B cell (primary cell): ENCODE measurements at regions not wholly inside any gene's neighbourhood (a gene's known extent, or its start where the extent isn't known, plus 50 kb on each side); places are given as distances from the start of the nearest gene placed in this dataset.

Experiments used
- ATAC-seq: fragments of 200-7000 bp; cut with Tn5 transposase; one replicate; pipeline ENCODE4 v1.10.0; 2021; ENCODE audit warnings: low read depth, mild to moderate bottlenecking, moderate number of reproducible peaks, moderate library complexity
- CTCF ChIA-PET: fragments of 350-600 bp; sonication (Branson Sonifier 250); formaldehyde crosslinking; loops from one replicate; lab custom pipeline; 2021; ENCODE audit warnings: antibody characterized with exemption, inconsistent platforms; lab: Charles Lee
- POLR2A ChIA-PET: fragments of 350-600 bp; sonication (Branson Sonifier 250); formaldehyde crosslinking; loops from one replicate; lab custom pipeline; 2021; ENCODE audit warnings: antibody characterized with exemption; lab: Charles Lee
- DNase-seq: peaks from one replicate; pipeline ENCODE4 v3.0.0; 2013
- H2AFZ ChIP-seq: 2 replicates; pipeline ENCODE4 v1.6.1; 2012; ENCODE audit warnings: mild to moderate bottlenecking, low read depth, low read length; ENCODE audit not compliant: insufficient read depth, poor library complexity, severe bottlenecking
- H3K27ac ChIP-seq, 2 donors: 1 replicate in 1 of 2; 2 replicates in 1 of 2; pipeline ENCODE4 v1.5.1; 2012 to 2013; ENCODE audit warnings: low read length in 2 of 2, mild to moderate bottlenecking in 2 of 2, moderate library complexity in 1 of 2
- H3K27me3 ChIP-seq, 4 experiments: fragments of 200-600 bp in 1 of 4; sonication (generic) in 1 of 4; replicated peaks in 1 of 4; 1 replicate in 2 of 4; 2 replicates in 2 of 4; pipeline versions ENCODE4 v1.6.1 to v1.7.0; 2013 to 2016; ENCODE audit warnings: low read length in 3 of 4, mild to moderate bottlenecking in 2 of 4, mixed read lengths in 1 of 4, moderate library complexity in 1 of 4; ENCODE audit not compliant: insufficient read depth in 4 of 4, control insufficient read depth in 3 of 4; ENCODE audit errors: control extremely low read depth in 1 of 4
- H3K36me3 ChIP-seq, 2 experiments: replicated peaks in 1 of 2; 1 replicate in 1 of 2; 2 replicates in 1 of 2; pipeline versions ENCODE4 v1.6.1 to v1.7.1; 2013; ENCODE audit warnings: low read length in 1 of 2; ENCODE audit not compliant: insufficient read depth in 2 of 2, control insufficient read depth in 1 of 2; ENCODE audit errors: control extremely low read depth in 1 of 2, extremely low read depth in 1 of 2
- H3K4me1 ChIP-seq, 2 donors: fragments of 200-600 bp in 1 of 2; sonication (generic) in 1 of 2; 1 replicate in 1 of 2; 2 replicates in 1 of 2; pipeline versions ENCODE4 v1.5.1 to v1.6.1; 2013 to 2017; ENCODE audit warnings: low read length in 2 of 2; ENCODE audit not compliant: control insufficient read depth in 2 of 2, insufficient read depth in 2 of 2
- H3K4me2 ChIP-seq: replicated peaks from 2 replicates; pipeline ENCODE3; 2012; ENCODE audit warnings: mild to moderate bottlenecking, low read depth, low read length; ENCODE audit not compliant: poor library complexity, severe bottlenecking
- H3K4me3 ChIP-seq, 5 experiments: fragments of 200-600 bp in 1 of 5; sonication (generic) in 1 of 5; 1 replicate in 3 of 5; 2 replicates in 2 of 5; pipeline versions ENCODE4 v1.5.1 to v1.7.0; 2011 to 2016; ENCODE audit warnings: low read length in 4 of 5, mild to moderate bottlenecking in 4 of 5, low read depth in 2 of 5, control low read depth in 1 of 5, moderate library complexity in 1 of 5; ENCODE audit not compliant: insufficient read depth in 1 of 5; ENCODE audit errors: control extremely low read depth in 1 of 5, extremely low read depth in 1 of 5
- H3K79me2 ChIP-seq: fragments of 200-600 bp; sonication (generic); one replicate; pipeline ENCODE4 v1.6.0; 2016; ENCODE audit warnings: low read length; ENCODE audit not compliant: control insufficient read depth, insufficient read depth
- H3K9ac ChIP-seq: fragments of 200-600 bp; sonication (generic); 2 replicates; pipeline ENCODE4 v1.6.1; 2017; ENCODE audit warnings: mild to moderate bottlenecking, low read length, moderate library complexity
- H3K9me3 ChIP-seq, 3 donors: one replicate each; pipeline versions ENCODE4 v1.6.1 to v1.7.1; 2013; ENCODE audit warnings: low read length in 2 of 3; ENCODE audit not compliant: control insufficient read depth in 2 of 3, insufficient read depth in 1 of 3; ENCODE audit errors: control extremely low read depth in 1 of 3
- H4K20me1 ChIP-seq: 2 replicates; pipeline ENCODE4 v1.6.0; 2012; ENCODE audit warnings: mild to moderate bottlenecking, low read length; ENCODE audit not compliant: insufficient read depth, control insufficient read depth, poor library complexity, severe bottlenecking
- H3K27ac Mint-ChIP-seq: one replicate; pipeline ENCODE4 v1.8.0; 2021; ENCODE audit warnings: mixed read lengths
- H3K27me3 Mint-ChIP-seq: one replicate; pipeline ENCODE4 v1.8.0; 2021; ENCODE audit warnings: mixed read lengths
- H3K4me1 Mint-ChIP-seq: one replicate; pipeline ENCODE4 v1.8.0; 2021; ENCODE audit warnings: mixed read lengths
- H3K4me3 Mint-ChIP-seq: one replicate; pipeline ENCODE4 v1.8.0; 2021; ENCODE audit warnings: mixed read lengths
- H3K9me3 Mint-ChIP-seq: one replicate; pipeline ENCODE4 v1.8.0; 2022; ENCODE audit warnings: mixed read lengths; ENCODE audit not compliant: insufficient read depth
- EZH2 ChIP-seq: IDR thresholded peaks from 2 replicates; pipeline ENCODE4 v1.6.1; 2012; ENCODE audit warnings: borderline replicate concordance, low read depth, mild to moderate bottlenecking, moderate library complexity, low read length; ENCODE audit not compliant: insufficient read depth, poor library complexity, severe bottlenecking
- WGBS: methylation state at CpG from one replicate; pipeline ENCODE4 v1.1.5; 2013; ENCODE audit warnings: missing lambda C conversion rate; ENCODE audit not compliant: insufficient coverage; 5-methylcytosine and 5-hydroxymethylcytosine counted together
- intact Hi-C: fragments of 100-400 bp; cut with micrococcal nuclease; formaldehyde crosslinking; loops from one replicate; pipeline ENCODE4 v1.10.0; 2022
- TF ChIP-seq, protein P1 (sequence below): fragments of 200-600 bp; IDR thresholded peaks from one replicate; pipeline ENCODE4 v1.8.0; 2022; ENCODE audit warnings: antibody characterized with exemption, mild to moderate bottlenecking

DNA sequence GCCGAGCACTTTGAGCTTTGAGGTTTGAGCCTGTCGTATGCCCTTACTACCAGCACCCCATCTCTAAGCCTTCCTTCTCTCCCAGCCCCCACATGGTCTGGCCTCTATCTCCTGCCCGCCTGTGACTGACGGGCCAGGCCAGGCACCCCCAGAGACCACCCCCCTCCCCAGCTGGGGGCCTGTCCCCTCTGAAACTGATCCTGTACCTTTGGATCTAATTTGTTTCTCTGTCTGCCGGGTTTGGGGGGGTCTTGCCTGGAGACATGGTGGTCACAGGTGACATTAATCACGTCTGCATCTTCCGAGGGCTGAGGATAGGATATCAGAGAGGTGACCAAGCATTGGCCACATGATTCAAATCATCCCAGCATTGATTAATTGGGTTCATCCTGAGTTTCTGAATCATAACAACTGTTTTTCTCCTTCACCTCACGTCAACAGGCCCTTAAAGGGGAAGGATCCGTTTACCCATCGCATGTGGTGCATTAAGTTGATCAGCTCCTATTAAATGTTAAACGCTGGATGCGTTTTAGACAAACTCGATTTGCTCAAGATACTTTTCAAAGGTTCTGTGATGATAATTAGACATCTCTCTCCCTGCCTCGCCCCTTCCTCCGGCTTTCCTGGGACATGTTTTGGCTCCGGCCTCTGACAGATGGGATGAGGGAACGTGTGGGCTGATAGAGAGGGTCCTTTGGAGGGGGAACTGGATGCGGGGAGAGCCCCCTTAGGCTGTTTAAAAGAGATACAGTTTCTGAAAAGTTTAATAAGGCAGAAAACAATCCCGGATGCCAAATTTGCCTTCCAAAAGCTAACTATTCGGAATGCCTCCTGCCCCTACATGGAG lies 63.3 kb upstream of the TBX3 start:
- ChIA-PET POLR2A (no interaction called here), CTCF (no interaction called here)
- H3K27ac Mint-ChIP-seq, result no peak overlapping the region
- Histone ChIP-seq H3K4me2 (no peak overlapping the region), H2AFZ (no peak overlapping the region), H3K9ac (no peak overlapping the region), H3K79me2 (no peaks in the 10 kb centered on the region), H3K27me3 (no peaks in the 10 kb centered on the region), H3K27ac (no peak overlapping the region), H3K4me3 (no peak overlapping the region), H3K4me1 (no peaks in the 10 kb centered on the region), H3K36me3 (no peaks in the 10 kb centered on the region), H4K20me1 (no peaks in the 10 kb centered on the region), H3K9me3 (peaks cover 0 to 10% (median 0%) of the 10 kb centered on the region in 3 donors)
- H3K4me3 Mint-ChIP-seq, result no peak overlapping the region
- H3K9me3 Mint-ChIP-seq, result no peaks in the 10 kb centered on the region
- H3K27me3 Mint-ChIP-seq, result no peaks in the 10 kb centered on the region
- WGBS, result 84% methylated on average over 19 of the region's 20 CpGs
- ATAC-seq (no peak), DNase-seq (no peak)
- no peaks in the 10 kb centered on the region for H3K4me1 Mint-ChIP-seq
- intact Hi-C loops, result no loop called here
- TF ChIP-seq EZH2, result no peak
- TF ChIP-seq, protein P1, sequence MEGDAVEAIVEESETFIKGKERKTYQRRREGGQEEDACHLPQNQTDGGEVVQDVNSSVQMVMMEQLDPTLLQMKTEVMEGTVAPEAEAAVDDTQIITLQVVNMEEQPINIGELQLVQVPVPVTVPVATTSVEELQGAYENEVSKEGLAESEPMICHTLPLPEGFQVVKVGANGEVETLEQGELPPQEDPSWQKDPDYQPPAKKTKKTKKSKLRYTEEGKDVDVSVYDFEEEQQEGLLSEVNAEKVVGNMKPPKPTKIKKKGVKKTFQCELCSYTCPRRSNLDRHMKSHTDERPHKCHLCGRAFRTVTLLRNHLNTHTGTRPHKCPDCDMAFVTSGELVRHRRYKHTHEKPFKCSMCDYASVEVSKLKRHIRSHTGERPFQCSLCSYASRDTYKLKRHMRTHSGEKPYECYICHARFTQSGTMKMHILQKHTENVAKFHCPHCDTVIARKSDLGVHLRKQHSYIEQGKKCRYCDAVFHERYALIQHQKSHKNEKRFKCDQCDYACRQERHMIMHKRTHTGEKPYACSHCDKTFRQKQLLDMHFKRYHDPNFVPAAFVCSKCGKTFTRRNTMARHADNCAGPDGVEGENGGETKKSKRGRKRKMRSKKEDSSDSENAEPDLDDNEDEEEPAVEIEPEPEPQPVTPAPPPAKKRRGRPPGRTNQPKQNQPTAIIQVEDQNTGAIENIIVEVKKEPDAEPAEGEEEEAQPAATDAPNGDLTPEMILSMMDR, result no peak

DNA sequence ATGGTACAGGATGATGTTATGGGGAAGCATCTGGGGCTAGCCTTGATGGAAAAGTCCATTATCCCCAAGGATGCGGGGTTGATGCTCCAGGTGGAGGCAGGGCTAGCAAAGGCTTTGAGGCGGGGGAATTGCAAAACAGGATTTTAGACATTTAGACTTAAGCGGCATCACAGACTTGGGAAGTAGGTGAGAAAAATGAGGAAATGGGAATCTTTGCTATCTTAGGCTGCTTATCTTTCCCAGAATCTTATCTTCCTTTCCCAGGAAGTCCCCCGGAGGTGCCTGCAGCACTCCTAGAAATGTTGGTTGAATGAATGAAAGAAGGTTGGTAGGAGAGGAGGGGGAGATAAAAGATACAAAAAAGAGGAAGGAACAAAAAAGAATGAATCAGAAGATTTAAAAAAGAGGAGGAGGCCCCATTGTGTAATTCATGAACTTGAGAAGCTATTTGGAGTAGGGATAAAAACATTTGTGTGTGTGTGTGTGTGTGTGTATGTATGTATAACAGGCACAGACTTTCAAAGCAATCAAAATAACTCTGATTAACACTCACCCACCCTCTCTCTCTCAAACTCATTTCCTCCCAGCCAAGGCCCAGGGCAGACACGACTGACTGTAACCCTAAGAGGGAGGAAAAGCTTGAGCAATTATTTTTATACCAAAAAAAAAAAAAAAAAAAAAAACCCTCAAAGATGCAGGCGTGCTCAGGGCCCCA lies 62.5 kb upstream of the TBX3 start:
- intact Hi-C loops, result no loop called here
- Histone ChIP-seq H3K9ac (no peak overlapping the region), H2AFZ (no peak overlapping the region), H3K36me3 (no peaks in the 10 kb centered on the region), H3K4me3 (no peak overlapping the region), H3K79me2 (no peaks in the 10 kb centered on the region), H3K4me1 (no peaks in the 10 kb centered on the region), H3K27me3 (no peaks in the 10 kb centered on the region), H3K27ac (no peak overlapping the region), H3K9me3 (peaks cover 0 to 10% (median 0%) of the 10 kb centered on the region in 3 donors), H4K20me1 (no peaks in the 10 kb centered on the region), H3K4me2 (no peak overlapping the region)
- no peak for DNase-seq
- Mint-ChIP-seq H3K4me1 (no peaks in the 10 kb centered on the region), H3K27me3 (no peaks in the 10 kb centered on the region), H3K4me3 (no peak overlapping the region), H3K9me3 (no peaks in the 10 kb centered on the region), H3K27ac (no peak overlapping the region)
- ChIA-PET POLR2A (no interaction called here), CTCF (no interaction called here)
- WGBS, result 77% methylated on average over 3 of the region's 6 CpGs
- TF ChIP-seq, protein P1, result no peak
- TF ChIP-seq EZH2, result no peak
- ATAC-seq, result no peak
